ENCODE measurements at regions not wholly inside any gene's neighbourhood (a gene's known extent, or its start where the extent isn't known, plus 50 kb on each side); places are given as distances from the start of the nearest gene placed in this dataset.

- Histone ChIP-seq H3K4me1 (replicated peaks in 1 of 2) (peaks cover 0 to 2% of the 10 kb centered on the region in 2 donors), H3K27ac (no peak overlapping the region), H3K4me3 (no peak overlapping the region)
- ATAC-seq (replicated peaks in 6 of 8), result no peak
- in situ Hi-C loops (cut with MboI; ENCODE audit: low pct_unique_long_range_greater_than_20kb in 2 of 9, low sequenced_read_pairs in 9 of 9, unreplicated experiment in 9 of 9), result loop anchor here in 1 of 9 experiments (25.0 kb wide), 1 partner anchor 105 kb away; no protein-coding TSS in a partner anchor
- 0 to 86% (median 74%) methylated on average over 1 of the region's 1 CpG; no CpG with 5 or more reads in 2 of the 10 experiments for WGBS, 10 experiments
Observed at GRCh38 chr17:69856946-69857345, 218.1 kb upstream of the KCNJ16 start.

- in situ Hi-C loops (cut with MboI; ENCODE audit: low pct_unique_long_range_greater_than_20kb in 2 of 9, low sequenced_read_pairs in 9 of 9, unreplicated experiment in 9 of 9), result loop anchor here in 1 of 9 experiments (25.0 kb wide), 1 partner anchor 105 kb away; no protein-coding TSS in a partner anchor
- Histone ChIP-seq H3K27ac (no peak overlapping the region), H3K4me3 (no peak overlapping the region), H3K4me1 (replicated peaks in 1 of 2) (peaks cover 0 to 2% of the 10 kb centered on the region in 2 donors)
- ATAC-seq (replicated peaks in 6 of 8), result peak in 3 of 8 experiments; percentile 28 to 71 (median 41)
Observed at GRCh38 chr17:69857412-69857835, 217.6 kb upstream of the KCNJ16 start.

GRCh38 chr17:69858460-69858859 lies 216.6 kb upstream of the KCNJ16 start:
- 0 to 80% (median 41%) methylated on average over 1 to 3 of the region's 3 CpGs for WGBS, 10 experiments
- Histone ChIP-seq H3K27ac (no peak overlapping the region), H3K4me3 (no peak overlapping the region), H3K4me1 (replicated peaks in 1 of 2) (peaks cover 0 to 2% of the 10 kb centered on the region in 2 donors)
- no peak for ATAC-seq (replicated peaks in 6 of 8)
- in situ Hi-C loops (cut with MboI; ENCODE audit: low pct_unique_long_range_greater_than_20kb in 2 of 9, low sequenced_read_pairs in 9 of 9, unreplicated experiment in 9 of 9), result loop anchor here in 1 of 9 experiments (25.0 kb wide), 1 partner anchor 104 kb away; no protein-coding TSS in a partner anchor

- Histone ChIP-seq H3K27ac (no peak overlapping the region), H3K4me3 (no peak overlapping the region), H3K4me1 (replicated peaks in 1 of 2) (no peaks in the 10 kb centered on the region)
- no peak for ATAC-seq (replicated peaks in 6 of 8)
- 67 to 100% (median 91%) methylated on average over 1 to 3 of the region's 3 CpGs for WGBS, 10 experiments
- in situ Hi-C loops (cut with MboI; ENCODE audit: low pct_unique_long_range_greater_than_20kb in 2 of 9, low sequenced_read_pairs in 9 of 9, unreplicated experiment in 9 of 9), result loop anchor here in 1 of 9 experiments (25.0 kb wide), 1 partner anchor 102 kb away; no protein-coding TSS in a partner anchor
Observed at GRCh38 chr17:69860142-69860680, 214.8 kb upstream of the KCNJ16 start.

GRCh38 chr17:69864462-69864861 lies 210.6 kb upstream of the KCNJ16 start:
- no peak for ATAC-seq (replicated peaks in 6 of 8)
- H3K4me3 ChIP-seq, result no peak overlapping the region
- H3K27ac ChIP-seq, result no peak overlapping the region
- in situ Hi-C loops (cut with MboI; ENCODE audit: low pct_unique_long_range_greater_than_20kb in 2 of 9, low sequenced_read_pairs in 9 of 9, unreplicated experiment in 9 of 9), result loop anchor here in 1 of 9 experiments (25.0 kb wide), 1 partner anchor 98 kb away; no protein-coding TSS in a partner anchor
- no peaks in the 10 kb centered on the region for H3K4me1 ChIP-seq (replicated peaks in 1 of 2)
- 21 to 100% (median 89%) methylated on average over 1 to 2 of the region's 2 CpGs; no CpG with 5 or more reads in 1 of the 10 experiments for WGBS, 10 experiments

GRCh38 chr17:69869667-69870066 lies 205.4 kb upstream of the KCNJ16 start:
- in situ Hi-C loops (cut with MboI; ENCODE audit: low pct_unique_long_range_greater_than_20kb in 2 of 9, low sequenced_read_pairs in 9 of 9, unreplicated experiment in 9 of 9), result loop anchor here in 1 of 9 experiments (25.0 kb wide), 1 partner anchor 93 kb away; no protein-coding TSS in a partner anchor
- WGBS, 10 experiments, result 57 to 100% (median 80%) methylated on average over 1 of the region's 1 CpG; no CpG with 5 or more reads in 3 of the 10 experiments
- Histone ChIP-seq H3K4me3 (no peak overlapping the region), H3K27ac (no peak overlapping the region), H3K4me1 (replicated peaks in 1 of 2) (peaks cover 4 to 18% of the 10 kb centered on the region in 2 donors)
- no peak for ATAC-seq (replicated peaks in 6 of 8)

GRCh38 chr17:69870091-69870530 lies 204.9 kb upstream of the KCNJ16 start:
- Histone ChIP-seq H3K4me1 (replicated peaks in 1 of 2) (peaks cover 4 to 18% of the 10 kb centered on the region in 2 donors), H3K27ac (no peak overlapping the region), H3K4me3 (no peak overlapping the region)
- in situ Hi-C loops (cut with MboI; ENCODE audit: low pct_unique_long_range_greater_than_20kb in 2 of 9, low sequenced_read_pairs in 9 of 9, unreplicated experiment in 9 of 9), result loop anchor here in 1 of 9 experiments (25.0 kb wide), 1 partner anchor 92 kb away; no protein-coding TSS in a partner anchor
- peak in 2 of 8 experiments; percentile 21 to 43 for ATAC-seq (replicated peaks in 6 of 8)
- WGBS, 10 experiments, result 0 to 100% (median 100%) methylated on average over 1 of the region's 1 CpG; no CpG with 5 or more reads in 7 of the 10 experiments

- 0 to 61% (median 40%) methylated on average over 3 of the region's 3 CpGs; no CpG with 5 or more reads in 1 of the 10 experiments for WGBS, 10 experiments
- ATAC-seq (replicated peaks in 6 of 8), result peak in 2 of 8 experiments; percentile 35 to 56
- in situ Hi-C loops (cut with MboI; ENCODE audit: low pct_unique_long_range_greater_than_20kb in 2 of 9, low sequenced_read_pairs in 9 of 9, unreplicated experiment in 9 of 9), result loop anchor here in 1 of 9 experiments (25.0 kb wide), 1 partner anchor 92 kb away; no protein-coding TSS in a partner anchor
- H3K4me3 ChIP-seq, result no peak overlapping the region
- peaks cover 4 to 18% of the 10 kb centered on the region in 2 donors for H3K4me1 ChIP-seq (replicated peaks in 1 of 2)
- H3K27ac ChIP-seq, result no peak overlapping the region
Observed at GRCh38 chr17:69870751-69871199, 204.2 kb upstream of the KCNJ16 start.

- ATAC-seq (replicated peaks in 6 of 8), result no peak
- in situ Hi-C loops (cut with MboI; ENCODE audit: low pct_unique_long_range_greater_than_20kb in 2 of 9, low sequenced_read_pairs in 9 of 9, unreplicated experiment in 9 of 9), result loop anchor here in 1 of 9 experiments (25.0 kb wide), 1 partner anchor 91 kb away; no protein-coding TSS in a partner anchor
- H3K27ac ChIP-seq, result no peak overlapping the region
- H3K4me3 ChIP-seq, result no peak overlapping the region
- H3K4me1 ChIP-seq (replicated peaks in 1 of 2), result peaks cover 4 to 18% of the 10 kb centered on the region in 2 donors
- WGBS, 10 experiments, result 76 to 100% (median 93%) methylated on average over 2 to 3 of the region's 3 CpGs; no CpG with 5 or more reads in 2 of the 10 experiments
Observed at GRCh38 chr17:69871318-69871717, 203.7 kb upstream of the KCNJ16 start.

GRCh38 chr17:69872675-69873262 lies 202.3 kb upstream of the KCNJ16 start:
- no peak for ATAC-seq (replicated peaks in 6 of 8)
- in situ Hi-C loops (cut with MboI; ENCODE audit: low pct_unique_long_range_greater_than_20kb in 2 of 9, low sequenced_read_pairs in 9 of 9, unreplicated experiment in 9 of 9), result loop anchor here in 1 of 9 experiments (25.0 kb wide), 1 partner anchor 90 kb away; no protein-coding TSS in a partner anchor
- H3K4me1 ChIP-seq (replicated peaks in 1 of 2), result peaks cover 4 to 18% of the 10 kb centered on the region in 2 donors
- WGBS, 10 experiments, result 20 to 100% (median 90%) methylated on average over 1 to 3 of the region's 3 CpGs
- H3K27ac ChIP-seq, result no peak overlapping the region
- no peak overlapping the region for H3K4me3 ChIP-seq

GRCh38 chr17:69874175-69874670 lies 200.8 kb upstream of the KCNJ16 start:
- peaks cover 4 to 18% of the 10 kb centered on the region in 2 donors for H3K4me1 ChIP-seq (replicated peaks in 1 of 2)
- in situ Hi-C loops (cut with MboI; ENCODE audit: low pct_unique_long_range_greater_than_20kb in 2 of 9, low sequenced_read_pairs in 9 of 9, unreplicated experiment in 9 of 9), result loop anchor here in 1 of 9 experiments (25.0 kb wide), 1 partner anchor 88 kb away; no protein-coding TSS in a partner anchor
- H3K27ac ChIP-seq, result no peak overlapping the region
- no peak overlapping the region for H3K4me3 ChIP-seq
- peak in 3 of 8 experiments; percentile 54 to 92 (median 69) for ATAC-seq (replicated peaks in 6 of 8)

- H3K27ac ChIP-seq, result no peak overlapping the region
- in situ Hi-C loops (cut with MboI; ENCODE audit: low pct_unique_long_range_greater_than_20kb in 2 of 9, low sequenced_read_pairs in 9 of 9, unreplicated experiment in 9 of 9), result no loop called here
- ATAC-seq (replicated peaks in 6 of 8), result no peak
- peaks cover 0 to 8% of the 10 kb centered on the region in 2 donors for H3K4me1 ChIP-seq (replicated peaks in 1 of 2)
- no peak overlapping the region for H3K4me3 ChIP-seq
Observed at GRCh38 chr17:69876757-69877156, 198.3 kb upstream of the KCNJ16 start.

- Histone ChIP-seq H3K4me1 (replicated peaks in 1 of 2) (peaks cover 0 to 4% of the 10 kb centered on the region in 2 donors), H3K4me3 (no peak overlapping the region), H3K27ac (no peak overlapping the region)
- in situ Hi-C loops (cut with MboI; ENCODE audit: low pct_unique_long_range_greater_than_20kb in 2 of 9, low sequenced_read_pairs in 9 of 9, unreplicated experiment in 9 of 9), result no loop called here
- WGBS, 10 experiments, result 42 to 100% (median 87%) methylated on average over 1 to 2 of the region's 2 CpGs; no CpG with 5 or more reads in 1 of the 10 experiments
- ATAC-seq (replicated peaks in 6 of 8), result no peak
Observed at GRCh38 chr17:69878661-69879060, 196.4 kb upstream of the KCNJ16 start.
